ENCODE measurements at regions not wholly inside any gene's neighbourhood (a gene's known extent, or its start where the extent isn't known, plus 50 kb on each side); places are given as distances from the start of the nearest gene placed in this dataset.

DNA sequence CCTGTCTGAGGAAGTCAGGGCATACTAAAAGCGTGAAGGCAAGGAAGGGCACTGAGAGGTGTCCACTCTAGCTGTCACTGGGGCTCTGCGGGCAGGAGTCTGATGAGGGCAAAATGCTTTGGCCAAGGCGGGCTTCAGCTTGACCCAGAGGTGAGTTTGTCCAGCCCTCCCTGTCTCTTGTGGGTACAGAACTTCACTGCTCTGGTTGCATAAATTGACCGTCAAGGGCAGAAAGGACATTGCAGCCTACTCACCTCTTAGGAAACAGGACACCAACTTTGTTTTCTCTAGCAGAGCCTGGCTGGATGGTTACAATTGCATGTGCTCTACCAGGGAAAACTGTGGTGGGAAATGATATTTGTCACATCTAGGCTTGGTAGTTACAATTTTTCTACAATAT lies 170.9 kb downstream of the TMEM38B start:
- BruUV-seq (replicated peaks): no TSS peak
- Histone ChIP-seq H3K9me3 (no peaks in the 10 kb centered on the region), H3K27me3 (replicated peaks; ENCODE audit: control insufficient read depth, insufficient read depth, low read length) (no peaks in the 10 kb centered on the region), H3K4me1 (no peaks in the 10 kb centered on the region), H3K36me3 (ENCODE audit: control insufficient read depth, insufficient read depth, low read length) (no peaks in the 10 kb centered on the region), H3K4me3 (ENCODE audit: low read depth, low read length) (no peak overlapping the region)
- no peak for DNase-seq
- H3K27ac Mint-ChIP-seq (ENCODE audit: unreplicated experiment): no peak overlapping the region
- no peaks in the 10 kb centered on the region for H3K27me3 Mint-ChIP-seq (ENCODE audit: insufficient read depth, unreplicated experiment)
- POLR2A ChIA-PET: no interaction called here
- CTCF ChIA-PET: interaction anchor here (1.1 kb wide), 1 partner anchor 16 kb away, joined by 3 read pairs; no protein-coding TSS in a partner anchor
- no peak overlapping the region for H3K4me3 Mint-ChIP-seq (ENCODE audit: unreplicated experiment)
- intact Hi-C loops (cut with micrococcal nuclease; ENCODE audit: unreplicated experiment): no loop called here
- H3K4me1 Mint-ChIP-seq (ENCODE audit: low read depth, unreplicated experiment): no peaks in the 10 kb centered on the region
- H3K36me3 Mint-ChIP-seq (ENCODE audit: insufficient read depth, unreplicated experiment): no peaks in the 10 kb centered on the region
- TF ChIP-seq, protein P1, sequence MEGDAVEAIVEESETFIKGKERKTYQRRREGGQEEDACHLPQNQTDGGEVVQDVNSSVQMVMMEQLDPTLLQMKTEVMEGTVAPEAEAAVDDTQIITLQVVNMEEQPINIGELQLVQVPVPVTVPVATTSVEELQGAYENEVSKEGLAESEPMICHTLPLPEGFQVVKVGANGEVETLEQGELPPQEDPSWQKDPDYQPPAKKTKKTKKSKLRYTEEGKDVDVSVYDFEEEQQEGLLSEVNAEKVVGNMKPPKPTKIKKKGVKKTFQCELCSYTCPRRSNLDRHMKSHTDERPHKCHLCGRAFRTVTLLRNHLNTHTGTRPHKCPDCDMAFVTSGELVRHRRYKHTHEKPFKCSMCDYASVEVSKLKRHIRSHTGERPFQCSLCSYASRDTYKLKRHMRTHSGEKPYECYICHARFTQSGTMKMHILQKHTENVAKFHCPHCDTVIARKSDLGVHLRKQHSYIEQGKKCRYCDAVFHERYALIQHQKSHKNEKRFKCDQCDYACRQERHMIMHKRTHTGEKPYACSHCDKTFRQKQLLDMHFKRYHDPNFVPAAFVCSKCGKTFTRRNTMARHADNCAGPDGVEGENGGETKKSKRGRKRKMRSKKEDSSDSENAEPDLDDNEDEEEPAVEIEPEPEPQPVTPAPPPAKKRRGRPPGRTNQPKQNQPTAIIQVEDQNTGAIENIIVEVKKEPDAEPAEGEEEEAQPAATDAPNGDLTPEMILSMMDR (IDR thresholded peaks at IDR 0.05; ENCODE audit: insufficient read depth in 1 of 2, low read depth in 1 of 2, low read length in 1 of 2, severe bottlenecking in 1 of 2, unreplicated experiment in 1 of 2): no peak
- no peaks in the 10 kb centered on the region for H3K9me3 Mint-ChIP-seq (ENCODE audit: unreplicated experiment)

DNA sequence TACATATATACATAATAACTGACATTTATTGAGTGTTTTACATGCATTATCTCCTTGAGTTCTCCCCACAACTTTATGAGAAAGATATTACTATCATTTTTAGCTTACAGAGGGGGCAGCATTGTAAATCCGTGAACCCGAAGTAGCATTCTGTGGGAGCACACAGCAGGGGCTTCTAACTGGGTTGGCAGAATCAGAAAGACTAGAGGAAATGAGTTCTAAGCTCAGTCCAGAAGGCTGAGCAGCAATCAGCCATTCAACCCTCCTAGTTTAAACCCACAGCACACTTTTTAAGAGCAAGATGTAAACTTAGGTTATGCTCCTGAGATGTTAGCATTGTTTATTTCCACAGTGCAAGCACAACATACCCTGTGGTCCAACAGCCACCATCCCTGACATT lies 177.2 kb downstream of the TMEM38B start:
- H3K4me1 Mint-ChIP-seq (ENCODE audit: low read depth, unreplicated experiment): no peaks in the 10 kb centered on the region
- H3K9me3 Mint-ChIP-seq (ENCODE audit: unreplicated experiment): no peaks in the 10 kb centered on the region
- POLR2A ChIA-PET: no interaction called here
- CTCF ChIA-PET: no interaction called here
- H3K4me1 ChIP-seq: no peaks in the 10 kb centered on the region
- H3K27me3 ChIP-seq (replicated peaks; ENCODE audit: control insufficient read depth, insufficient read depth, low read length): no peaks in the 10 kb centered on the region
- no peak for DNase-seq
- no peaks in the 10 kb centered on the region for H3K9me3 ChIP-seq
- H3K27ac Mint-ChIP-seq (ENCODE audit: unreplicated experiment): no peak overlapping the region
- H3K27me3 Mint-ChIP-seq (ENCODE audit: insufficient read depth, unreplicated experiment): no peaks in the 10 kb centered on the region
- TF ChIP-seq, protein P1 (IDR thresholded peaks at IDR 0.05; ENCODE audit: insufficient read depth in 1 of 2, low read depth in 1 of 2, low read length in 1 of 2, severe bottlenecking in 1 of 2, unreplicated experiment in 1 of 2): no peak
- H3K4me3 Mint-ChIP-seq (ENCODE audit: unreplicated experiment): no peak overlapping the region
- intact Hi-C loops (cut with micrococcal nuclease; ENCODE audit: unreplicated experiment): no loop called here
- no peaks in the 10 kb centered on the region for H3K36me3 Mint-ChIP-seq (ENCODE audit: insufficient read depth, unreplicated experiment)
- no peaks in the 10 kb centered on the region for H3K36me3 ChIP-seq (ENCODE audit: control insufficient read depth, insufficient read depth, low read length)
- BruUV-seq (replicated peaks): no TSS peak
- H3K4me3 ChIP-seq (ENCODE audit: low read depth, low read length): no peak overlapping the region

DNA sequence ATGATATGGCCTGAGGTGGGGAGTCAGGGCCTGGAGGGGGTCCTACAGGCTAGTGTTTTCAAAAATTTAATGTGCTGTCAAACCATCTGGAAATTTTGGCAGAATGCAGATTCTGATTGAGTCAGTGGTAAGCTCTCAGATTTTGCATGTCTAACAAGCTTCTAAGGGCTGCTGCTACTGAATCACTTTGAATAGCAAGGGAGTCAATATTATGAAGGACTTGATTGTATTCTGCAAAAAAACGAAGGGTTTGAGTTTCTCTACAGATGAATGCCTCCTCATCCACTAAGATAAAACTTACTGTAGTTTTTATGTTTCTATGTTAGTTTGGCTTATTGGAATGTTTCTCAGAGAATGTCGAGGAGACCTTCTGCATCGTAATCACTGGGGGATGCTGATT lies 179.5 kb downstream of the TMEM38B start:
- H3K4me3 ChIP-seq (ENCODE audit: low read depth, low read length): no peak overlapping the region
- H3K27me3 Mint-ChIP-seq (ENCODE audit: insufficient read depth, unreplicated experiment): no peaks in the 10 kb centered on the region
- POLR2A ChIA-PET: no interaction called here
- H3K36me3 ChIP-seq (ENCODE audit: control insufficient read depth, insufficient read depth, low read length): no peaks in the 10 kb centered on the region
- no peak overlapping the region for H3K27ac Mint-ChIP-seq (ENCODE audit: unreplicated experiment)
- H3K36me3 Mint-ChIP-seq (ENCODE audit: insufficient read depth, unreplicated experiment): no peaks in the 10 kb centered on the region
- H3K9me3 ChIP-seq: no peaks in the 10 kb centered on the region
- H3K27me3 ChIP-seq (replicated peaks; ENCODE audit: control insufficient read depth, insufficient read depth, low read length): no peaks in the 10 kb centered on the region
- intact Hi-C loops (cut with micrococcal nuclease; ENCODE audit: unreplicated experiment): no loop called here
- no peaks in the 10 kb centered on the region for H3K4me1 Mint-ChIP-seq (ENCODE audit: low read depth, unreplicated experiment)
- H3K9me3 Mint-ChIP-seq (ENCODE audit: unreplicated experiment): no peaks in the 10 kb centered on the region
- CTCF ChIA-PET: no interaction called here
- H3K4me1 ChIP-seq: no peaks in the 10 kb centered on the region
- DNase-seq: no peak
- no TSS peak for BruUV-seq (replicated peaks)
- no peak overlapping the region for H3K4me3 Mint-ChIP-seq (ENCODE audit: unreplicated experiment)
- TF ChIP-seq, protein P1 (IDR thresholded peaks at IDR 0.05; ENCODE audit: insufficient read depth in 1 of 2, low read depth in 1 of 2, low read length in 1 of 2, severe bottlenecking in 1 of 2, unreplicated experiment in 1 of 2): no peak
